SU-DHL-6 (cell line): ENCODE measurements at regions not wholly inside any gene's neighbourhood (a gene's known extent, or its start where the extent isn't known, plus 50 kb on each side); places are given as distances from the start of the nearest gene placed in this dataset.

Experiments used
- H2AFZ ChIP-seq: fragments of 200-600 bp; sonication (generic); 2 replicates; pipeline ENCODE4 v1.6.1; 2014; ENCODE audit warnings: low read depth, mild to moderate bottlenecking, moderate library complexity, mixed read lengths, antibody characterized with exemption, low read length; ENCODE audit not compliant: severe bottlenecking
- H3F3A ChIP-seq: fragments of 200-600 bp; shearing (Covaris generic); 2 replicates; pipeline ENCODE4 v1.6.0; 2016; ENCODE audit warnings: antibody characterized with exemption, mild to moderate bottlenecking; ENCODE audit not compliant: insufficient read depth
- H3K27ac ChIP-seq: fragments of 200-600 bp; sonication (generic); 2 replicates; pipeline ENCODE4 v1.5.1; 2016; ENCODE audit warnings: low read depth, mild to moderate bottlenecking, low read length, moderate library complexity, mixed read lengths
- H3K27me3 ChIP-seq: fragments of 200-600 bp; sonication (generic), shearing (Covaris generic); 2 replicates; pipeline ENCODE4 v1.6.0; 2014; ENCODE audit warnings: mild to moderate bottlenecking, low read length
- H3K36me3 ChIP-seq: fragments of 200-600 bp; sonication (generic); 2 replicates; pipeline ENCODE4 v1.6.1; 2014; ENCODE audit warnings: mild to moderate bottlenecking, low read length, mixed read lengths
- H3K4me2 ChIP-seq: fragments of 300-600, 200-600 bp; shearing (Covaris generic), sonication (generic); 2 replicates; pipeline ENCODE4 v1.6.0; 2014; ENCODE audit warnings: low read length, low read depth, mild to moderate bottlenecking; ENCODE audit not compliant: poor library complexity, severe bottlenecking
- H3K4me3 ChIP-seq: fragments of 200-600 bp; sonication (generic); 2 replicates; pipeline ENCODE4 v1.5.1; 2014; ENCODE audit warnings: antibody characterized with exemption, low read length, mild to moderate bottlenecking, mixed read lengths; ENCODE audit not compliant: insufficient read depth, poor library complexity, severe bottlenecking
- H3K79me2 ChIP-seq: fragments of 200-600 bp; sonication (generic); 2 replicates; pipeline ENCODE4 v1.6.1; 2014; ENCODE audit warnings: mild to moderate bottlenecking, low read length, moderate library complexity; ENCODE audit not compliant: insufficient read depth
- H3K9ac ChIP-seq: fragments of 200-600 bp; sonication (generic); 2 replicates; pipeline ENCODE4 v1.7.0; 2014; ENCODE audit warnings: mild to moderate bottlenecking, low read length
- H3K9me2 ChIP-seq: fragments of 200-600 bp; sonication (generic); replicated peaks from 2 replicates; pipeline ENCODE4 v1.6.1; 2014; ENCODE audit warnings: low read length; ENCODE audit not compliant: insufficient read depth
- H3K9me3 ChIP-seq: fragments of 200-600 bp; sonication (generic); 2 replicates; pipeline ENCODE4 v1.6.1; 2014; ENCODE audit warnings: low read length, mixed read lengths; ENCODE audit not compliant: insufficient read depth
- H4K20me1 ChIP-seq: fragments of 200-600 bp; sonication (generic); 2 replicates; pipeline ENCODE4 v1.6.1; 2014; ENCODE audit warnings: low read depth, mild to moderate bottlenecking, antibody characterized with exemption, low read length, moderate library complexity, mixed read lengths
- CTCF ChIP-seq: fragments of 200-600 bp; sonication (generic); IDR thresholded peaks from one replicate; pipeline ENCODE4 v1.5.1; 2017; ENCODE audit warnings: antibody characterized with exemption, mild to moderate bottlenecking, low read length, moderate library complexity; ENCODE audit not compliant: insufficient read depth, poor library complexity, severe bottlenecking
- EZH2phosphoT487 ChIP-seq: fragments of 200-600 bp; sonication (generic), shearing (Covaris generic); conservative IDR thresholded peaks from 2 replicates; pipeline ENCODE4 v1.6.1; 2018; ENCODE audit warnings: mild to moderate bottlenecking, antibody characterized with exemption, low read length, moderate library complexity, mixed read lengths

DNA sequence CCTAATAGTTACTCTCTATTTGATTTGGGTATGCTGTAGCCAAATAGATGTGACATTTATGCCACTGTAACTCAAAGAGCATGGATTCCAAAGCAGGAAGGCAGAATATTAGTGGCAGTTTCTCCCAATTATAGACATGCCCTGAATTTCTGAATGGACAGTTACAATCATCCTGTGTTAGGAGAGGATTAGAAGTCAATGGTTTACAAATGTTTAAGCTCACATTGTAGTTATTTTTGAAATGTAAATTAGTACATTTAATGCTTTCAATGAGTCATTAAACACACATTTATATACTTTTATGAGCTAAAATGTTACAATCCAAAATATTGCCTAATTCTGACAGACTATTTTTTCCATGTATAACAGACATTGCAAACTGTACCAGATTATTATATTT lies 62.3 kb upstream of the CDH18 start:
- no peak overlapping the region for H3K27ac ChIP-seq
- H3K27me3 ChIP-seq: no peaks in the 10 kb centered on the region
- H4K20me1 ChIP-seq: no peaks in the 10 kb centered on the region
- H3K4me2 ChIP-seq: no peak overlapping the region
- H3K9me2 ChIP-seq: no peaks in the 10 kb centered on the region
- H2AFZ ChIP-seq: peak overlapping the region; percentile 16
- no peak overlapping the region for H3K4me3 ChIP-seq
- no peaks in the 10 kb centered on the region for H3K79me2 ChIP-seq
- H3K36me3 ChIP-seq: no peaks in the 10 kb centered on the region
- no peaks in the 10 kb centered on the region for H3K9me3 ChIP-seq
- H3F3A ChIP-seq: no peaks in the 10 kb centered on the region
- TF ChIP-seq EZH2phosphoT487: no peak
- no peak for TF ChIP-seq CTCF
- H3K9ac ChIP-seq: no peak overlapping the region

DNA sequence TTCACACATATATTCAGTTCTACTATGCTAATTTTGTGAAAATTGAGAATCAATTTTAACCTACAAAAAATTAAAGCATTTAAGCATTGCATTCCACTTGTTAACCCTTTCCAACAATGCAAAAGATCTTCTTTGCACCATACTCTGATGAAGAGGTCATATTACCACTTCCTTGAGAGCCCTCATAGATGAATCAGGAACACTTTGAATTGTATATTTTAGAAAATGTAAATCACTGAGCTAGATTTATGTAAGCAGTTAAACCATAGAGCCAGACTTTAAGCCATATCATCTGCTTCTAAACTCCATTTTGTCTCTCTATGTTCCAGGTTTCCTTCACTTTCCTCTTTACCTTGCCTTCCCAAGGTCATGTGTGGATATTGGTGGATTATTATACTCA lies 56.5 kb upstream of the CDH18 start:
- Histone ChIP-seq H3K27ac (no peak overlapping the region), H3K9ac (no peak overlapping the region), H3K4me3 (no peak overlapping the region), H3K4me2 (no peak overlapping the region), H3K27me3 (no peaks in the 10 kb centered on the region), H3F3A (no peaks in the 10 kb centered on the region), H2AFZ (no peak overlapping the region), H3K9me3 (no peaks in the 10 kb centered on the region), H3K36me3 (no peaks in the 10 kb centered on the region), H3K9me2 (no peaks in the 10 kb centered on the region), H4K20me1 (no peaks in the 10 kb centered on the region), H3K79me2 (no peaks in the 10 kb centered on the region)
- no peak for TF ChIP-seq CTCF
- TF ChIP-seq EZH2phosphoT487: no peak

- H2AFZ ChIP-seq: peak overlapping the region; percentile 64
- no peaks in the 10 kb centered on the region for H3K9me3 ChIP-seq
- H3K9me2 ChIP-seq: no peaks in the 10 kb centered on the region
- H3K79me2 ChIP-seq: no peaks in the 10 kb centered on the region
- TF ChIP-seq CTCF (no peak), EZH2phosphoT487 (no peak)
- no peak overlapping the region for H3K27ac ChIP-seq
- H3K4me2 ChIP-seq: no peak overlapping the region
- H3K27me3 ChIP-seq: no peaks in the 10 kb centered on the region
- H3F3A ChIP-seq: no peaks in the 10 kb centered on the region
- no peaks in the 10 kb centered on the region for H3K36me3 ChIP-seq
- H3K9ac ChIP-seq: no peak overlapping the region
- H3K4me3 ChIP-seq: no peak overlapping the region
- H4K20me1 ChIP-seq: no peaks in the 10 kb centered on the region
These were observed 53.6 kb upstream of the CDH18 start for GRCh38 chr5:20041326-20042274.
